B cell (primary cell): ENCODE measurements at regions not wholly inside any gene's neighbourhood (a gene's known extent, or its start where the extent isn't known, plus 50 kb on each side); places are given as distances from the start of the nearest gene placed in this dataset.
"Not testable (repeated sequence)": the region's sequence is repeated elsewhere in the genome, so short reads cannot be mapped to it uniquely, and the experiment has no call there.

Experiments
- ATAC-seq: fragments of 200-7000 bp; cut with Tn5 transposase; one replicate; pipeline ENCODE4 v1.10.0; 2021; ENCODE audit warnings: low read depth, mild to moderate bottlenecking, moderate number of reproducible peaks, moderate library complexity
- CTCF ChIA-PET: fragments of 350-600 bp; sonication (Branson Sonifier 250); formaldehyde crosslinking; loops from one replicate; lab custom pipeline; 2021; ENCODE audit warnings: antibody characterized with exemption, inconsistent platforms; lab: Charles Lee
- POLR2A ChIA-PET: fragments of 350-600 bp; sonication (Branson Sonifier 250); formaldehyde crosslinking; loops from one replicate; lab custom pipeline; 2021; ENCODE audit warnings: antibody characterized with exemption; lab: Charles Lee
- DNase-seq: peaks from one replicate; pipeline ENCODE4 v3.0.0; 2013
- H2AFZ ChIP-seq: 2 replicates; pipeline ENCODE4 v1.6.1; 2012; ENCODE audit warnings: mild to moderate bottlenecking, low read depth, low read length; ENCODE audit not compliant: insufficient read depth, poor library complexity, severe bottlenecking
- H3K27ac ChIP-seq, 2 donors: 1 replicate in 1 of 2; 2 replicates in 1 of 2; pipeline ENCODE4 v1.5.1; 2012 to 2013; ENCODE audit warnings: low read length in 2 of 2, mild to moderate bottlenecking in 2 of 2, moderate library complexity in 1 of 2
- H3K27me3 ChIP-seq, 4 experiments: fragments of 200-600 bp in 1 of 4; sonication (generic) in 1 of 4; replicated peaks in 1 of 4; 1 replicate in 2 of 4; 2 replicates in 2 of 4; pipeline versions ENCODE4 v1.6.1 to v1.7.0; 2013 to 2016; ENCODE audit warnings: low read length in 3 of 4, mild to moderate bottlenecking in 2 of 4, mixed read lengths in 1 of 4, moderate library complexity in 1 of 4; ENCODE audit not compliant: insufficient read depth in 4 of 4, control insufficient read depth in 3 of 4; ENCODE audit errors: control extremely low read depth in 1 of 4
- H3K36me3 ChIP-seq, 2 experiments: replicated peaks in 1 of 2; 1 replicate in 1 of 2; 2 replicates in 1 of 2; pipeline versions ENCODE4 v1.6.1 to v1.7.1; 2013; ENCODE audit warnings: low read length in 1 of 2; ENCODE audit not compliant: insufficient read depth in 2 of 2, control insufficient read depth in 1 of 2; ENCODE audit errors: control extremely low read depth in 1 of 2, extremely low read depth in 1 of 2
- H3K4me1 ChIP-seq, 2 donors: fragments of 200-600 bp in 1 of 2; sonication (generic) in 1 of 2; 1 replicate in 1 of 2; 2 replicates in 1 of 2; pipeline versions ENCODE4 v1.5.1 to v1.6.1; 2013 to 2017; ENCODE audit warnings: low read length in 2 of 2; ENCODE audit not compliant: control insufficient read depth in 2 of 2, insufficient read depth in 2 of 2
- H3K4me2 ChIP-seq: replicated peaks from 2 replicates; pipeline ENCODE3; 2012; ENCODE audit warnings: mild to moderate bottlenecking, low read depth, low read length; ENCODE audit not compliant: poor library complexity, severe bottlenecking
- H3K4me3 ChIP-seq, 5 experiments: fragments of 200-600 bp in 1 of 5; sonication (generic) in 1 of 5; 1 replicate in 3 of 5; 2 replicates in 2 of 5; pipeline versions ENCODE4 v1.5.1 to v1.7.0; 2011 to 2016; ENCODE audit warnings: low read length in 4 of 5, mild to moderate bottlenecking in 4 of 5, low read depth in 2 of 5, control low read depth in 1 of 5, moderate library complexity in 1 of 5; ENCODE audit not compliant: insufficient read depth in 1 of 5; ENCODE audit errors: control extremely low read depth in 1 of 5, extremely low read depth in 1 of 5
- H3K79me2 ChIP-seq: fragments of 200-600 bp; sonication (generic); one replicate; pipeline ENCODE4 v1.6.0; 2016; ENCODE audit warnings: low read length; ENCODE audit not compliant: control insufficient read depth, insufficient read depth
- H3K9ac ChIP-seq: fragments of 200-600 bp; sonication (generic); 2 replicates; pipeline ENCODE4 v1.6.1; 2017; ENCODE audit warnings: mild to moderate bottlenecking, low read length, moderate library complexity
- H3K9me3 ChIP-seq, 3 donors: one replicate each; pipeline versions ENCODE4 v1.6.1 to v1.7.1; 2013; ENCODE audit warnings: low read length in 2 of 3; ENCODE audit not compliant: control insufficient read depth in 2 of 3, insufficient read depth in 1 of 3; ENCODE audit errors: control extremely low read depth in 1 of 3
- H4K20me1 ChIP-seq: 2 replicates; pipeline ENCODE4 v1.6.0; 2012; ENCODE audit warnings: mild to moderate bottlenecking, low read length; ENCODE audit not compliant: insufficient read depth, control insufficient read depth, poor library complexity, severe bottlenecking
- H3K27ac Mint-ChIP-seq: one replicate; pipeline ENCODE4 v1.8.0; 2021; ENCODE audit warnings: mixed read lengths
- H3K27me3 Mint-ChIP-seq: one replicate; pipeline ENCODE4 v1.8.0; 2021; ENCODE audit warnings: mixed read lengths
- H3K4me1 Mint-ChIP-seq: one replicate; pipeline ENCODE4 v1.8.0; 2021; ENCODE audit warnings: mixed read lengths
- H3K4me3 Mint-ChIP-seq: one replicate; pipeline ENCODE4 v1.8.0; 2021; ENCODE audit warnings: mixed read lengths
- H3K9me3 Mint-ChIP-seq: one replicate; pipeline ENCODE4 v1.8.0; 2022; ENCODE audit warnings: mixed read lengths; ENCODE audit not compliant: insufficient read depth
- CTCF ChIP-seq: fragments of 200-600 bp; IDR thresholded peaks from one replicate; pipeline ENCODE4 v1.8.0; 2022; ENCODE audit warnings: antibody characterized with exemption, mild to moderate bottlenecking
- EZH2 ChIP-seq: IDR thresholded peaks from 2 replicates; pipeline ENCODE4 v1.6.1; 2012; ENCODE audit warnings: borderline replicate concordance, low read depth, mild to moderate bottlenecking, moderate library complexity, low read length; ENCODE audit not compliant: insufficient read depth, poor library complexity, severe bottlenecking
- WGBS: methylation state at CpG from one replicate; pipeline ENCODE4 v1.1.5; 2013; ENCODE audit warnings: missing lambda C conversion rate; ENCODE audit not compliant: insufficient coverage; 5-methylcytosine and 5-hydroxymethylcytosine counted together
- intact Hi-C: fragments of 100-400 bp; cut with micrococcal nuclease; formaldehyde crosslinking; loops from one replicate; pipeline ENCODE4 v1.10.0; 2022

- Histone ChIP-seq H2AFZ (no peak overlapping the region), H3K27me3 (no peaks in the 10 kb centered on the region), H3K4me3 (no peak overlapping the region), H3K9me3 (no peaks in the 10 kb centered on the region), H3K9ac (no peak overlapping the region), H3K4me2 (no peak overlapping the region), H3K4me1 (no peaks in the 10 kb centered on the region), H4K20me1 (no peaks in the 10 kb centered on the region), H3K36me3 (no peaks in the 10 kb centered on the region), H3K27ac (no peak overlapping the region), H3K79me2 (no peaks in the 10 kb centered on the region)
- ATAC-seq (no peak), DNase-seq (no peak)
- Mint-ChIP-seq H3K27ac (no peak overlapping the region), H3K27me3 (peaks cover 30% of the 10 kb centered on the region), H3K9me3 (no peaks in the 10 kb centered on the region), H3K4me1 (no peaks in the 10 kb centered on the region), H3K4me3 (no peak overlapping the region)
- TF ChIP-seq EZH2 = no peak
- no peak for TF ChIP-seq CTCF
- intact Hi-C loops = no loop called here
- ChIA-PET POLR2A (no interaction called here), CTCF (no interaction called here)
- 90% methylated on average over 1 of the region's 1 CpG for WGBS
Measured at GRCh38 chr2:235227590-235227989, 266.3 kb upstream of the AGAP1 start.

- POLR2A ChIA-PET, H3K4me1 ChIP-seq, H3K36me3 ChIP-seq, H3K4me2 ChIP-seq, H2AFZ ChIP-seq, CTCF ChIA-PET, H3K27ac Mint-ChIP-seq, intact Hi-C loops, H4K20me1 ChIP-seq, H3K27ac ChIP-seq, H3K9me3 Mint-ChIP-seq, H3K4me1 Mint-ChIP-seq, H3K27me3 ChIP-seq, H3K79me2 ChIP-seq, H3K9ac ChIP-seq, H3K9me3 ChIP-seq, DNase-seq, ATAC-seq, H3K4me3 ChIP-seq, H3K4me3 Mint-ChIP-seq: not testable (repeated sequence)
- peaks cover 30% of the 10 kb centered on the region for H3K27me3 Mint-ChIP-seq
- 80% methylated on average over 1 of the region's 3 CpGs for WGBS
Measured at GRCh38 chr2:235228422-235228821, 265.4 kb upstream of the AGAP1 start.
